ENCODE measurements at regions not wholly inside any gene's neighbourhood (a gene's known extent, or its start where the extent isn't known, plus 50 kb on each side); places are given as distances from the start of the nearest gene placed in this dataset.

DNA sequence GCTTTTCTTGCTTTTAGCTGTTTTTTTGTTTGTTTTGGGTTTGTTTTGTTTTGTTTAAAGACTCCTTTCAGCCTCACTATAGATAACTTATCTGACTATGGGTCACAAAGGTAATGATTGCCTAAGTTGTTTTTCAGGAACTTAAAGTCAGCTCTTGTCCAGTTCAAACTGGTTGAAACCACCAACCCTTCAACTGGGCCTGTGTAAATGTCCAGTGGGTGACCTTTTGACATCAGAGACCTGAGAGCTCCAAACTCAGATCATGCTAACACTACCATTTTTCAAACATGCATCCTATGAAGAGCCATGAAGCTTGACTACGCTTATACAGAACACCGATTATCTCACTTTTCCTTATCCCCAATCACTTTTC is 144.6 kb upstream of the RMP24 start:
- TF ChIP-seq ZNF2 (tag by site-specific recombination; IDR thresholded peaks at IDR 0.05) (no peak), HIC1 (tag by site-specific recombination; IDR thresholded peaks at IDR 0.05) (no peak), ZNF169 (tag by site-specific recombination; IDR thresholded peaks at IDR 0.05) (no peak), ZNF416 (tag by site-specific recombination; IDR thresholded peaks at IDR 0.05) (no peak), ZBTB21 (tag by site-specific recombination; IDR thresholded peaks at IDR 0.05) (no peak), ZNF785 (tag by site-specific recombination; IDR thresholded peaks at IDR 0.05) (no peak), MZF1 (tag by site-specific recombination; IDR thresholded peaks at IDR 0.05; ENCODE audit: borderline replicate concordance) (no peak), ZNF366 (tag by site-specific recombination; conservative IDR thresholded peaks at IDR 0.05) (no peak), HOXA7 (CRISPR knock-in tag; IDR thresholded peaks at IDR 0.05; ENCODE audit: borderline replicate concordance) (no peak), SETDB1 (IDR thresholded peaks at IDR 0.05; ENCODE audit: insufficient read length, low read length) (no peak), ZBTB20 (tag by site-specific recombination; IDR thresholded peaks at IDR 0.05) (no peak), SCRT2 (tag by site-specific recombination; IDR thresholded peaks at IDR 0.05) (no peak), ZNF148 (tag by site-specific recombination; IDR thresholded peaks at IDR 0.05; ENCODE audit: borderline replicate concordance) (no peak), HOXD13 (CRISPR knock-in tag; IDR thresholded peaks at IDR 0.05; ENCODE audit: borderline replicate concordance) (no peak), REPIN1 (tag by site-specific recombination; IDR thresholded peaks at IDR 0.05; ENCODE audit: low read depth) (no peak), BCL11A (tag by site-specific recombination; IDR thresholded peaks at IDR 0.05; ENCODE audit: low read depth) (no peak), FEZF1 (tag by site-specific recombination; IDR thresholded peaks at IDR 0.05) (no peak)
- POLR2A ChIA-PET, result no interaction called here
- H3K4me3 ChIP-seq (ENCODE audit: low read depth, low read length), result no peak overlapping the region
- H3K4me1 ChIP-seq (ENCODE audit: control insufficient read depth, insufficient read depth, low read length), result no peaks in the 10 kb centered on the region
- CTCF ChIA-PET, result no interaction called here
- H3K36me3 ChIP-seq (ENCODE audit: control insufficient read depth in 2 of 2, insufficient read depth in 1 of 2, low read length in 2 of 2), result no peaks in the 10 kb centered on the region
- H3K27ac ChIP-seq (ENCODE audit: extremely low read depth, low read depth, low read length), result no peak overlapping the region
- H3K9me3 ChIP-seq (ENCODE audit: control insufficient read depth, insufficient read depth, low read depth, low read length), result no peaks in the 10 kb centered on the region

- H3K36me3 ChIP-seq (ENCODE audit: control insufficient read depth in 2 of 2, insufficient read depth in 1 of 2, low read length in 2 of 2), result no peaks in the 10 kb centered on the region
- H3K4me1 ChIP-seq (ENCODE audit: control insufficient read depth, insufficient read depth, low read length), result no peaks in the 10 kb centered on the region
- ChIA-PET POLR2A (no interaction called here), CTCF (no interaction called here)
- no peak overlapping the region for H3K27ac ChIP-seq (ENCODE audit: extremely low read depth, low read depth, low read length)
- no peak for TF ChIP-seq ZNF510 (tag by site-specific recombination; IDR thresholded peaks at IDR 0.05; ENCODE audit: insufficient replicate concordance)
- TF ChIP-seq ZNF23 (tag by site-specific recombination; IDR thresholded peaks at IDR 0.05; ENCODE audit: borderline replicate concordance), result no peak
- no peak for TF ChIP-seq ZNF548 (tag by site-specific recombination; IDR thresholded peaks at IDR 0.05)
- TF ChIP-seq ZXDB (tag by site-specific recombination; IDR thresholded peaks at IDR 0.05), result no peak
- no peak for TF ChIP-seq ELK4 (IDR thresholded peaks at IDR 0.05; ENCODE audit: borderline replicate concordance, low read depth, low read length)
- TF ChIP-seq ZNF354C (tag by site-specific recombination; IDR thresholded peaks at IDR 0.05; ENCODE audit: borderline replicate concordance, low read depth), result no peak
- no peak for TF ChIP-seq ZNF214 (tag by site-specific recombination; IDR thresholded peaks at IDR 0.05; ENCODE audit: borderline replicate concordance)
- no peak for TF ChIP-seq ZBTB17 (tag by site-specific recombination; IDR thresholded peaks at IDR 0.05)
- no peak for TF ChIP-seq ZBTB6 (tag by site-specific recombination; IDR thresholded peaks at IDR 0.05)
- no peak for TF ChIP-seq REPIN1 (tag by site-specific recombination; IDR thresholded peaks at IDR 0.05; ENCODE audit: low read depth)
- no peak for TF ChIP-seq KLF1 (tag by site-specific recombination; IDR thresholded peaks at IDR 0.05)
- no peak overlapping the region for H3K4me3 ChIP-seq (ENCODE audit: low read depth, low read length)
- H3K9me3 ChIP-seq (ENCODE audit: control insufficient read depth, insufficient read depth, low read depth, low read length), result no peaks in the 10 kb centered on the region
Observed at GRCh38 chr18:35828591-35828990, 143.9 kb upstream of the RMP24 start.
